Activated CD8-positive, alpha-beta memory T cell treated with anti-CD3 and anti-CD28 coated beads, Interleukin-2, amount 50 U/mL, for 48 hours (primary cell): ENCODE measurements at regions not wholly inside any gene's neighbourhood (a gene's known extent, or its start where the extent isn't known, plus 50 kb on each side); places are given as distances from the start of the nearest gene placed in this dataset.
A peak's percentile ranks its signal among the peaks of the same experiment; 100 is the strongest.
"Not testable (repeated sequence)": the region's sequence is repeated elsewhere in the genome, so short reads cannot be mapped to it uniquely, and the experiment has no call there.

Experiments used
- DNase-seq: peaks from one replicate; pipeline ENCODE4 v3.0.0-alpha.2; 2020

GRCh38 chr9:85792057-85792456 is 50.3 kb upstream of the AGTPBP1 start:
- DNase-seq, result not testable (repeated sequence)

- not testable (repeated sequence) for DNase-seq
These were observed 61.4 kb upstream of the AGTPBP1 start for GRCh38 chr9:85802978-85803695.

- not testable (repeated sequence) for DNase-seq
These were observed 63.0 kb upstream of the AGTPBP1 start for GRCh38 chr9:85804847-85805133.

DNA sequence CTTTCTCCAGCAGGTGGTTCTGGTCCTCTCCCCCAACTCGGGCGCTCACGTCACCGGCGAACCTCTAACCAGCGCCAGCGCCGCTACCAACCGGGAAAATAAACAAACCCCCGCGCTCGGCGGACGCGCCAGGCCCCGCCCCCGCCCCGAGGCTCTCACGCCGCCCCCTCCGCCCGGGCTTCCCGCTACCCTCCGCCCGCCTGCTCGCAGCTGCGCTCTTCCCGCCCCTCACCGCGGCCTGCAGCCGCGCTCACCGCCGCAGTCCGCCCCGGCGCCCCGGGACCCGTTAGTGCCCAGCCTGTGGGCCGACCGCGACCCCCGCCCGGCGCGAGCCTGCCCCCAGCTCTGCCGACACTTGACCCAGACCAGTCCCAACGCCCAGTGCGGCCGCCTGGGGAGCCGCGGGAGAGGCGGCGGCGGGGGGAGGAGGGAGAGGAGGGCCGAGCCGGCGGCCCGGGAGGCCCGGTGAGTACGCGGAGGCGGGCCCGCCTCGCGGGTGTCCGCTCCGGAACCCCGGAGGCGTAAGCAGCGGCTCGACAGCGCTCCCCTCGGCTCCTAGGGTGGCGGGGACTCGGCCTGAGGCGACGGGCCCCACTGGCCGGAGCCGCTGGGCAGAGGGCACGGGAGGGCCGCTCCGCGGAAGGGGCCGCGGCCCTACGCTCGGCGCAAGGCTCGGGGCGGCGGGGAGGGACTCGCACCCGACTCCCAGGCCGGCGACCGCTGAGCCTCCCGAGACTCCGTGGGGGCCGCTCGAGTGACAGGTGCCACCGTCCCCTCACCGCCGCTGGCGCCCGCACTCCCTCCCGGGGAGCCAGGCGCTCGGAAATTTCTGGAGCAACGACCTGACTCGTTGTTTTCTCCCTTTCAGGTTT is 63.6 kb upstream of the AGTPBP1 start:
- DNase-seq, result peak; percentile 83

DNA sequence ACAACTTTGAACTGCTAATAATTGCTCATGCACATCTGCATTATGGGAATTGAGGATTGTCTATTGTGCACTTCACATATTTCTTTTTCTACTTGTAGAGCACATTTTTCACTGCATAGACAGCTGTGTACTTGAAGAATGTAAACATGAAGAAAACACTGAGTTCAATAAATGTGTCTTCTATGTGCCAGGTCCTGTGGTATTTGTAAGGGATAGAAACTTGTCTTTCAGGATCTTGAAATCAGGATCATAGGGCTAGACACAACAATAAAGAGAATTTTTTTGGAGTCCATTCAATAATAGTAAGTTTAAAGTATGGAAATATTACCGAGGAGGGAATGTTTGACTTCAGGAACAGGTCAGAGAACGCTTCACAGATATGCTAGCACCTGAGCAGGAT is 66.6 kb upstream of the AGTPBP1 start:
- not testable (repeated sequence) for DNase-seq

GRCh38 chr9:85813388-85813787 is 71.6 kb upstream of the AGTPBP1 start:
- not testable (repeated sequence) for DNase-seq

DNA sequence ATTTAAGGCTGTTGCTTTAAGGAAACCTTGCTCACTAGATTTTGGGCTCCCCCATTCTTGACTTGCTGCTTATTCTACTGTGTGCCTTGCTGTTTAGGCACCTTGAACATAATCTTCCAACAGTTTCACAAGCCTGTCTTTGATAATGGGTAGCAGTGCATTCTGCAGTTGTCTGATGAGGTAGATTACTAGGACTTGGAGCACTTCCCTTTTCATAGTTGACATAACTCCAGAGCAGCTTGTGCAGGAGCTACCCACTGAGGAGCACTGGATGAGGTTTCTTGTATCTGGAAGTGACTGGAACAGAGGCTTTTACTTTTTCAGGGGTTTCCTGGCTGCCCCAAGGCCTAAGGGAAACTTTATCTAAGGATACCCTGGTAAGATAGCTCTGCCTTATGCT is 73.0 kb upstream of the AGTPBP1 start:
- not testable (repeated sequence) for DNase-seq

- DNase-seq, result not testable (repeated sequence)
These were observed 77.2 kb upstream of the AGTPBP1 start for GRCh38 chr9:85818971-85819370.

DNA sequence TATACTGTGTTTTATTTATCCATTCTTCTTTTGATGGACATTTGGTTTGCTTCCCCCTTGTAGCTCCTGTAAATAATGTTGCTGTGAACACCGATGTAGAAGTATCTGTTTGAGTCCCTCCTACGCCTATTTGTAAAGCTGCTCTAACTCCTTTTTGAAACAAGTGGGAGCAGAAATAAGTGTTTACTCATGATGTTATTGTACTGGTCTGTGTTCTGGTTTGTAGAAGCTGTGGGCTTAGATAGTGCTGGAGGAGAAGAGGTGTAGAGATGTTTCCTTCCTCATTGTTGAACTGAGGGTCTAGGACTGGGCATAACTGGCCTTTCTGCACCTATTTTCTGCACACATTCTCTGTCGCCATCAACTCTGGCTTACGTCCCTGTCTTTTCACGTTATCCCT is 78.8 kb upstream of the AGTPBP1 start:
- DNase-seq, result not testable (repeated sequence)

- DNase-seq, result not testable (repeated sequence)
These were observed 83.2 kb upstream of the AGTPBP1 start for GRCh38 chr9:85824949-85825348.

- DNase-seq, result not testable (repeated sequence)
These were observed 92.8 kb upstream of the AGTPBP1 start for GRCh38 chr9:85834591-85834990.

DNA sequence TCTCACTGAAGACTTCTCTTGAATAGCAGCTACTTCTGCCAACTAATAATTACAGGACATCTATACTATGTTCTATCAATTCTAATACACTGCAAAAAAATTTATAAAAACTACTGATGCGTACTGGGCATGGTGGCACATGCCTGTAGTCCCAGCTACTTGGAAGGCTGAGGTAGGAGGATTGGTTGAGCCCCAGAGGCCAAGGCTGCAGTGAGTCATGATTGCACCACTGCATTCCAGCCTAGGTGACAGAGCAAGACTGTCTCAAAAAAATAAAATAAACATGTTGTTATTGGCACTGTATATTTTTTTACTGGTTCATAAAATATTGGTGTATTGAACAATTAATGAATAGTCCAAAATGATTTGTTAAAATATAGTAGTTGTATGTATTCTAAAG is 97.0 kb upstream of the NAA35 start:
- not testable (repeated sequence) for DNase-seq

GRCh38 chr9:85847782-85848181 is 93.2 kb upstream of the NAA35 start:
- DNase-seq, result not testable (repeated sequence)

- DNase-seq, result no peak
These were observed 82.7 kb upstream of the NAA35 start for GRCh38 chr9:85858056-85858750.

GRCh38 chr9:85859765-85860164 is 81.2 kb upstream of the NAA35 start:
- DNase-seq, result no peak

DNA sequence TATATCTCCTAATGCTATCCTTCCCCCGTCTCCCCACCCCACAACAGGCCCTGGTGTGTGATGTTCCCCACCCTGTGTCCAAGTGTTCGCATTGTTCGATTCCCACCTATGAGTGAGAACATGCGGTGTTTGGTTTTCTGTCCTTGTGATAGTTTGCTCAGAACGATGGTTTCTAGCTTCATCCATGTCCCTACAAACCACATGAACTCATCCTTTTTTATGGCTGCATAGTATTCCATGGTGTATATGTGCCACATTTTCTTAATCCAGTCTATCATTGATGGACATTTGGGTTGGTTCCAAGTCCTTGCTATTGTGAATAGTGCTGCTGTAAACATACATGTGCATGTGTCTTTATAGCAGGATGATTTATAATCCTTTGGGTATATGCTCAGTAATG is 79.1 kb upstream of the NAA35 start:
- not testable (repeated sequence) for DNase-seq

DNA sequence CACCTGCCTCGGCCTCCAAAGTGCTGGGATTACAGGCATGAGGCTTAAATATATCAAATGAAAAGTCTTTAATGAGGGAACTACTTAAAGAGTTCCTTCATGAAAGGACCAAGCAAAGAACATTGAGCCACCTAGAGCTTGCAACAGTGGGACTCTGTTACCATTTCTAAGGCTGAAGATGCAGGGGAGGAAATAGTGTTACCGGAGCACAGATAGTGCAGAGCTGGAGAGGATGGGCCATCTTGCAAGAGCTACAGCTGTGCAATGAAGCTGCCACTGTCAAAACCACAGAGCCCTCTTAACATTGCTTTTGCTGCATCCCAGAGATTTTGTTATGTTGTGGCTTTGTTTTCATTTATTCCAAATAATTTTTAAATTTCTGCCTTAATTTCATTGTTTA is 77.1 kb upstream of the NAA35 start:
- DNase-seq, result no peak

- DNase-seq, result no peak
These were observed 69.9 kb upstream of the NAA35 start for GRCh38 chr9:85871008-85871407.

DNA sequence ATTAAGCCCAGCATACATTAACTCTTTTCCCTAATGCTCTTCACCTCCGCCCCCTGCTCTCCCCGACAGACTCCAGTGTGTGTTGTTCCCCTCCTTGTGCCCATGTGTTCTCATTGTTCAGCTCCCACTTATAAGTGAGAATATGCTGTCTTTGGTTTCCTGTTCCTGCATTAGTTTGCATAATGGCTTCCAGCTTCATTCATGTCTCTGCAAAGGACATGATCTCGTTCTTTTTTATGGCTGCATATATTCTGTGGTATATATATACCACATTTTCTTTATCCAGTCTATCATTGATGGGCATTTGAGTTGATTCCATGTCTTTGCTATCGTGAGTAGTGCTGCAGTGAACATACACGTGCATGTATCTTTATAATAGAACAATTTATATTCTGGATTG is 69.3 kb upstream of the NAA35 start:
- not testable (repeated sequence) for DNase-seq

GRCh38 chr9:85872463-85872862 is 68.5 kb upstream of the NAA35 start:
- DNase-seq, result no peak

DNA sequence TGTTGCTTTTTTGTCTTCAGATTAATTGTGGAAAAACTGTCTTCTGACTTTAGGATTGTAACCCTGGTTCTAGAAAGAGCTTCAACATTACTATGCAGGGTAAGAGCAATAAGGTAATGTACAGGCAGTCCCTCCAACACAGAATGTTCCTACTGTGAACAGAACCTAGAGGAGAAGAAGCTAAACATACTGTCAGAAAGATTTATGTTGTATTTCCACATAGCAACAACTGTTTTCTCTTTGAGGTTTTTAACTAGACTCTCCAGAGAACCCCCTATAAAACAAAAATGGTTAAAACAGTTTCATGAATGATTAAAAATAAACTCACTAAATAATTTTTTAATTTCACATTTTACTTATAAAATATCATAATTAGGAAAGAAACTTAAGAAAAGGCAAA is 64.3 kb upstream of the NAA35 start:
- DNase-seq, result no peak

GRCh38 chr9:85878872-85879597 is 61.9 kb upstream of the NAA35 start:
- DNase-seq, result not testable (repeated sequence)

DNA sequence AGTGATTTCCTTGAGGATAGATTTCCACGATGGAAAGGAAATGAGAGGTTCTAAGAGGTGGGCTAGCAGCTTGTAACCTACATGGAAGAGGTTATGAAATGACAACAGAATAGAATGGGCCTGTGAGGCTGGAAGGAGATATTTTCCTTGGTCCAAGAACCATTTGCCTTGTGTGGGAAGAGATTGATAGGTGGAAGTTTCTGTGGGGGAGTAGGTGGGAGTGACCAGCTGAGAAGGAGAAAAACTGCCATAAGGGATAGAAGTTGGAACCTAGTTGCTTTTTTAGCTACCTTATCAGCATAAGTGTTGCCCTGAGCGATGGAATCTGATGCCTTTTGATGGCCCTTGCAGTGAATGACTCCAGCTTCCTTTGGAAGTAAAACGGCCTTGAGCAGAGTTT is 60.4 kb upstream of the NAA35 start:
- not testable (repeated sequence) for DNase-seq
